Inflammatory macrophage treated with lipopolysaccharide for 4 hours (primary cell): ENCODE measurements at regions not wholly inside any gene's neighbourhood (a gene's known extent, or its start where the extent isn't known, plus 50 kb on each side); places are given as distances from the start of the nearest gene placed in this dataset.

Experiments used
- DNase-seq: peaks from one replicate; pipeline ENCODE4 v3.0.0-alpha.2; 2020

DNA sequence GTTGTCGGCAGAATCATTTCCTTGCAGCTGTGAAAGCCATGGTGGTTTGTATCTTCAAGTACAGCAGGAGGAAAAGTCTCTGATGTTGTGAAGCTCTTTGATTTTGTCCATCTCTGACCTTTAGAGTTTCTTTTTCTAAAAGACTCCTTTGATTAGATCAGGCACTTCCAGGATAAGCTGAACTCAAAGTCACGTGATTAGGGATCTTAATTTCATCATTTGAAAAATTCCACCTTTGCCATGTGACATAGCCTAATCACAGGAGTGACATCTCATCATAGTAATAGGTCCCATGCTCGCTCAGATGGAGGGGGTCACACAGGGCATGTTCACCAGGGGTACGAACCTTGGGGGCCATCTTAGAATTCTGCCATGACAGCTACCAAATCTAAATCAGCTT lies 441.5 kb upstream of the CDH4 start:
- no peak for DNase-seq

DNA sequence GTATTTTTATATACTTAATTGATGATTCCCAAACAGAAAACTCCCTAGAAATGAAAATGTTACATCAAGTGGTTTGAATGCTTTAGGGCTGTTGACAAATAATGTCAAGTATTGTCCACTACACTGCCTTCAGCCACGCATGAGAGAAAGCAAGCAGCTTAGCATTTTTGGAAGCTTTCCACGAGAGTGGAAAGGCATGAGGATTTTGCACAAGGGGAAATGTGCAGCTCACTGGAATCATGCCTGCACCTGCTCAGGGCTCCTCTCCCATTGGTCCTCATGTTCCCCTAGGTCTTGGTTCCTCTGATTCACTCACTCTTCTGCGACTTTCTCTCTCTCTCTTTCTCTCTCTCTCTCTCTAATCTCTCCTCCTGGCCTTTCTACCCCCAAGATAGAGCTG lies 439.5 kb upstream of the CDH4 start:
- DNase-seq, result no peak

DNA sequence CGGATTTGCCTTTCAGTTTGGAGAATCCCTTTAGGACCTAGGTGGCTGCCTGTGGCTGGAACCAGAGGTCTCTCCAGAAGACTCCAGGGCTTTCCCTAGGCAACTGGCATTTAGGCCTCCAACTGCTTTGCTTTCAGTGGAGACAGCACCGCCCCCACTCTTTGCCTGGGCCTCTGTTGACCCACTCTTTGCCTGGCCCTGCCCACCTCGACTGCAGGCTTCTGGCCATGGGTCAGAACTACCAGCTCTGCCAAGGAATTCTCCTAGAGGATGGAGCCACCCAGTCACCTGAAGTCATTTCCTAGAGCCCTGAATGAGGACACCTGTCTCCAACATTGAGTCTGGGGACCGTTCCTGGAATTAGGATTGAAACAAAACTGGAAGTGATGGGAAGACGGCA lies 439.0 kb upstream of the CDH4 start:
- DNase-seq, result no peak

DNA sequence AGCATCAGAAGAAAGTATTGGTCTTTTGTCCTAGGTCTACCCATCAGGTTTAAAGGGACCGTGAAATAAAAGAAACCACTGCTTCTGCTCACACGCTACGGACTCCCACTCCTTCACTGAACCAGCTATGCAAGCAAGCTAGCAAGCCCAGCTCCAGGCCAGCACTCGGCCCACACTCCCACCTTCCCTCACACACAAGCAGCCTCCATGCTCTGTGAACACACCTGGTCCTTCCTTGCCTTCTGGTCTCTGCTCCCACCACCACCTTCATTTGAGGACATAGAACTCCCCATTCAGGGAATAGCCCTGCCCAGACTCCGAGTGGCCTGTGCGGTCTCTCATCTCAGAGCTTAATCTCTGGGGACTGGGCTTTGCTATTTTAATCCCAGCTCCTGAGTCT lies 436.4 kb upstream of the CDH4 start:
- no peak for DNase-seq

DNA sequence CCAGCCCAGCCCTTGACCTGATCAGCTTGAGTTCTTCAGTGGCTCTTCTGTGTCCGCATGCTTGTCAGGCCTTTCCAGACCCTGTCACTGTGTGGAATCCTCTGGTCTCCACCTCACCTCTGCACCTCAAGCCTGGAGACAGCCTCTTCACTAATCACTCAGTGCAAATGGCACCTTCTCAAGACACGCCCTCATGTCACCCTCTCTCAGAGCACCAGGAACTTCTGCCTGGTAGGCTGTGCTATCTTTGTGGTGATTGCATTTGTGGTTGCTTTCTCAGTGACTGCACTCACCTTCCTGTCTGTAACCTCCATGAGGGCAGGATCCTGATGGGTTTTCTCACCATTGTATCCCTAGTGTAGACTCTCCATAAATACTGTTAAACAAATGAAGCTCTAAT lies 435.2 kb upstream of the CDH4 start:
- no peak for DNase-seq

DNA sequence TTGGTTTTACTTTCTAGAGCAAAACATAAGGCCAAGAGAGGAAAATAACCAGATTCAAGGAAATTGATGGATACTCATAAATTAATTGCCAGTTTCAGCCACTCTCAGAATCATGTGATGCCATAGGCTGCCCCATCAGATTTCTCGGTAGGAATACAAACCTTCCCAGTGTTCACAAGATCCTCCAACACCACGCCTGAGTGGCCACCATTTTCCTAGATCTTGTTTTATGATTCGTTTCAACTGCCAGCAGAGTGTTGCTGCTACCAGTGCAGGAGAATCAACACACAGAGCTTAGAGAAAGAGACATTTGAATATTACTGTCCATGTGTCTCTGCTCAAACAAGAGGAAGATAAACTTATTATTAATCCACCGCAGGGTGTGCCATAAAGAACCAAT lies 434.2 kb upstream of the CDH4 start:
- no peak for DNase-seq

DNA sequence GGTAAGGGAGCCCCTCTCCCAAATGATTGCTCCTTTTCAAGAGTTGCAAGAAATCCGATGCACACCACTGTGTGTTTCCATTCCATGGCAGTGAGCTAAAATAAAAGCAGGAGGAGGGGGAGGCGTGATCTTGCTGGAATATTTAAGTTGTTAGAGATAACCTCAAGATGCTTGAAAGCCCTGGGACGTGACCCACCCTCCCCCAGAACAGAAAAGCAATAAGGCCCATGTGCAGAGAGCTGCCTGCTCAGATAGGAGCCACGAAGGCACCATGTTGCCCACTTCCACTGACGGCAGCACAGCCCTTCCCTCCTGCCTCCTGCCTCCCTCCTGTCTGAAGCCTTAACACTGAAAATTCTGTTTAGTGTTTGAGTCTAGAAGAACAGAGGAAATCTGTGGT lies 432.6 kb upstream of the CDH4 start:
- DNase-seq, result no peak

DNA sequence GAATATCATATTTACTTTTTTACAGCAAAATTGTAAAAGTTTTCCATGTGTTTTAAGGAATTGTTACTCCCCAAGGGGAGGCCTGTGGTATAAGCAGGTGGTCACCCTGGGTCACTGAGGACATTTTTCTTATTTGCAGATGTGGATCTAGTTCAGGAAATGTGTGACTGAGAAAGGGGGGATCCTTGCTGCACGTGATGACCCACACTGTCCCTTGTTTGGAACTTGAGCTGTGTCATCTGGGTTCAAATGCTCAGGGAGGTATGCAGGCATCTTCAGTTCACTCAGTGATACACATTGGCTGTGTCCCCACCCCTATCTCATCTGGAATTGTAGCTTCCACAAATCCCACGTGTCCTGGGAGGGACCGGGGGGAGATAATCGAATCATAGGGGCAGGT lies 431.9 kb upstream of the CDH4 start:
- no peak for DNase-seq

DNA sequence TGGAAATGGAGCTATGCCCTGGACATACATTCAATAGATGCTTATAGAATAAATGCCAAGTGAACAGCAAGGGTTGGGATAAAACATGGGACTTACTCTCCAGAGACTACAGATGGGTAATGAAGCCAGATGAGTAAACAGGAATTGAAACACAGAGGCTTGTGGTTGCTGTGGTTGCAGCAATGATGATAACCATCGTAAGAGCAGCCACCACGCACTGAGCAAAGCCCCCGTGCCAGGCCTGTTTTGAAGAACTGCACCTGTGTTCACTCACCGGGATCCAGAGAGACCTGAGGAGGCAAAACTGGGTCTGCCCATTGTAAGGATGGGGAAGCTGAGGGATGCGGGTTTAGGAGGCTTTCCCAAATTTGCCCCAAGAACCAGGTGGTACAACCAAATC lies 431.1 kb upstream of the CDH4 start:
- no peak for DNase-seq

DNA sequence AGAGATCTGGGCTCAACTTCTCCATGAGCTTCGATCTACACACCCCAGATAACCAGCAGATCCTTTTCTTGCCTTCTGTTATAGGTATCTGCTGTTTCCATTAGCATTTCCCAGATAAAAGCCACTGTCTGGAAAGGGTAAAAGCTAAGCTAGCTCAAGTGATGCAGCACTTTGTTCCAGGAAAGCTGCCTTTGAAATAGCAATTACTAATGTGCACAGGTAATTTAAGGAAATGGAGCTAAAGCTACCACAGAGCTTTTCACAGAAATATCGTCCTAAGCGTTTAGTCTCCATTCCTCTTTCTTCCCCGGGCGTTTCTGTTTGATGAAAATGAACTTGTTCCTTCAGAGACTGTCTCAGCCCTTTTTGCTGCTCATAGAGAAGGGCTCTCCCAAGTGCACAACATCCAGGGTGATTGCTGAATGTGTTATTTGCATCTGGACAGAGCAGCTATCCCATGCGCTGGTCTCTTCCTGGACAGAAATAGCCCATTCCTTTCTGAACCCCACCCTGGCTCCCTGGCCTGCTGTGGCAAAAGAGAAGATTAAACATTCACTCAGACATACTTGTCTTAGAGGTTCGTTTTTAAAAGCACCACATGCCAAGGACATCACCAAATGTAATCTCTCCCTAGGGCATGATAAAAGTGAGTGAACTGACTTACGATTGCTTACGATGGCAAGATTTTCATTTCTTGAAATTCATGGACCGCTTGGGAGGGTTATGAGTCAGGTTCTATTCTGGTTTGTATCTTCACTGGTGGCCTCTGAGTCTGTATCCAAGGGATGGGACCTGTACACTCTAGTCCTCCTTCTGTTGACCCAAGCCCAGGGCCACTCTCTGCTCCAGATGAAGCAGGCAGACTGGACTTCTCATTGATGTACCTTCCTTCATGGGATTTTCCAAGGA lies 429.1 kb upstream of the CDH4 start:
- DNase-seq, result no peak

DNA sequence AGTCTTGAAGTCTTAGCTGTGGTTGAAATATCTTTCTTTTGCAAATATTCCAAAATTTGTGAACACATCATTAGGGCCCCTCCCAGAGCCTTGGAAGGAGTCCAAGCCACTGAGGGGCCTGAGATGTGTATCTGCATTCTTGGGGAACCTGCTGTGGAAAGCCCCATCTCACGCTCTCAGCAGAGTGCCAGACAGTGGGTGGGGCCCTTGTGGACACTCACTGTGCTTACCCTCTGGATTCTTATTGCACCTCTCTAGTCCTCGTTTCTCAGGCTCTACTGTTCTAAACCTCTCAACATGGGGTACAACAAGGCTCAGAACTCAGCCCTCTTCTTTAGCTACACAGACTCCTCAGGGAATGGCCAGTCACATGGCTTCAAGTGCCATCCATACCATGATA lies 416.2 kb upstream of the CDH4 start:
- no peak for DNase-seq

DNA sequence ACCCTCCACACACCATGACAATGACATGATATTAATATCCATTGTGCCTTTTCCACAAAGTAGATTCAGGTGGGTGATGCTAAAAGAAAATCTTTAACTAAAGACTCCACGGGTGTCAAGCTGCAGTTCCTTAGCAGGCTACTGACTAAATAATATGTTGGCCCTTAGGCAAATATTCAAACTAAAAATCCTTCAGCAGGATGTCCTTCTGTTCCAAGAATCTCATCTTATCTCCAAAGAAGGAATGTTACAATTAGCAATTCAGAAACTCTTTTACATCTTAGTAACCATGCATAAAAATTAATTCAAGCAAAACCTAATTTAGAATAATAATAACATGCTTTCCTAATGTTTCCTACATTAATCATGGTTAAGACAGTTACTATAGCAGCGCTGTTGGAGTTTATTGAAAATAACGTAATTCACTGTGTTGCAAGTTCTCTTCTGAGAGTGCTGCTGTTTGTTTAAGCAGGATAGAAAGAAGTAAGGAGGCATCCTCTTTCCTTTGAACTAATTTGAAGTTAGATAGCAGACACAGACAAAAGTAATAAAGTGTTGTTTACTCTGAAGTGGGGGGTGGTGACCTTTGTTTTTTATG lies 414.8 kb upstream of the CDH4 start:
- DNase-seq, result no peak

DNA sequence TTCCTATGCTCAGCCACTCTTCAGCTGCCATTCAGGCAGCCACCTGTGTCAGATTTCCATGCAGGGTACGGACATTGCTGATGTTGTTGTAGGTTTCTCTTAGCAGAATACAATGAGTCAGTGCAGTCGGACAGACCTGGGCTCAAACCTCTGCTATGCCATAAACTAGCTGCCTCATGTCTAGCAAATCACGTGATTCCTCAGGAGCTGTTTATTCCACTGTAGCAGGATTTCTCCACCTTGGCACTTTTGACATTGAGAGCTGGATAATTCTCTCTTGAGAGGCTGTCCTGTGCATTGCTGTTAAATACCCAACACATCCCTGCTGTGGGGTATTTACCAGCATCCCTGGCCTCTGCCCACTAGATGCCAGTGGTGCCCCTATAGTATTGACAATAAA lies 413.8 kb upstream of the CDH4 start:
- no peak for DNase-seq

DNA sequence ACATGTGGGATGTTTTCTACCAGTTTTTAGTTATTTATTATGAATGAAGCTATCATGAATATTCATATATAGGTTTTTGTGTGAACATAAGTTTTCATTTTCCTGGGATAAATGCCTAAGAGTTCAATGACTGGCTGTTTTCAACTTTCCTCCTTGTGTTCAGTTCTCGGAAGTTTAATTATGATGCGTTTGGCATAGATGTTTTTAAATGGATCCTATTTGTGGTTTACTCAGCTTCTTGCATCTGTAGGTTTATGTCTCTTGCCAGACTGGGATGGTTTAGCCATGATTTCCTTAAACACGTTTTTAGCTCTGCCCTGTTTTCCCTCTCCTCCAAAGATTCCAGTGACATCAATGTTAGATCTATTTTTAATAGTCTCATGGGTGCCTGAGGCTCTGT lies 411.1 kb upstream of the CDH4 start:
- no peak for DNase-seq

DNA sequence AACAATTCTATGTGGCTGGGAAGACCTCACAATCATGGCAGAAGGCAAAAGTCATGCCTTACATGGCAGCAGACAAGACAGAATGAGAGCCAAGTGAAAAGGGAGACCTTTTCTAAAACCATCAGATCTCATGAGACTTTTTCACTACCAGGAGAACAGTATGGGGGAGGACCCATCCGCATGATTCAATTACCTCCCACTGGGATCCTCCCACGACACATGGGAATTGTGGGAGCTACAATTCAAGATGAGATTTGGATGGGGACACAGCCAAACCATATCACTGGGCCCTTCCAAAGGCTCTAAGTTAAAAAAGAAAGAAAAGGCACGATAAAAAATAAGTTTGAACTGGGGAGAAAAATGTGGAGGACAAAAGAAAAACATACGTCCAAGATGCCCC lies 406.9 kb upstream of the CDH4 start:
- DNase-seq, result no peak

DNA sequence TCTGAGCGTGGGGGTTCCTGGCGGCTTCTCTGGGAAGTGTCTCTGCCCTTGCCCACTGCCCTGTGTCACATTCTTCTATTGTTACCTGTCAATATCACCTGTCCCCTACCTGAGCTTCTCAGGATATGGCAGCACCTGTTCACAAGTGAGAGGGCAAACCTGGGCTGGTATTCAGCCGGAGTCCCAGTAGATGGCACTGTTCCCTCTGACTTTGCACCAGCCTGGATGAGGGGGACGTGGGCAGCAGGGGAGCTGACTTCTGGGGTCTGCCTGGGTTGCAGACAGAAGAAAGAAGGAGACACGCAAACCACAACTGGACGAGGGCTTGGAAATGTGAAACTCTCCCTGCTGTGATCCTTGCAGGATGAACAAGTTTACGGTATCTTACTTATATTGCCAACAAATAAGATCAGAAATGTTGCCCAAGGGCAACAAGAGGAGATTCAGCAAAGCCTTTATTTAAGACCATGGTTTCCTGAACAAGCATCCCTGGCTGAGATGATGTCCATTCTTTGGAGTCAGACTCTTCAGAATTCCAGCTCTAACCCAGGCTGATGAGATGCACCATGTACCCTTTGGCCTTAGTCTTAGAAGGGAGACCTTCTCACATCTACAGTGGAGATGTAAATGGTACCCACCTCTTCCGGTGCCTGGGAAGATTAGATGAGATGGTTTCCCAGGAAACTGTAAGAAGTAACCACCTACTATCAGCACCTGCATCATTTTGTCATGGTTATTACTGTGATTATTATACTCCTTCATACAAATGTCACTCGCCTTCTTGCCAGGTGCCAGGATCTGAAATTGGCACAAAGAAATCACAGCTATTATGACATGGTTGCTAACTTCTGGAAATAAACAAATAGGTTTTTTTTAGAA lies 400.0 kb upstream of the CDH4 start:
- DNase-seq, result no peak

DNA sequence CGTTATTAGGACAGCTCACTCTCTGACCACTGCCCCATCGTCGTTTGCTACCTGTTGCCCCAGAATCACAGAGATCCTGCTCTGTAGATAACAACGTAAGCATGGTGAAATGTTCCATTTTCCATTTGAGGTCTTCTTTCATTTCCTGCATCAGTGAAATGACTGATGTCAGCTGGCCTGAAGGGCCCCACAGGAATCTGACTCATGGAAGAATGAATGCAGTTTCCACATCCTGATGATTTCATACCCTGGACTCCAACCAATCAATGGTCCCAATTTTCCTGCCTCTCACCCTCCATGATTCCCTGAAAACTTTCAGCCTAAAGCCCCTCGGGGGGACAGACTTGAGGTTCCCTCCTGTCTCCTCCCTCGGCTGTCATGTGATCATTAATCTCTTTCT lies 394.4 kb upstream of the CDH4 start:
- peak; percentile 2 for DNase-seq

DNA sequence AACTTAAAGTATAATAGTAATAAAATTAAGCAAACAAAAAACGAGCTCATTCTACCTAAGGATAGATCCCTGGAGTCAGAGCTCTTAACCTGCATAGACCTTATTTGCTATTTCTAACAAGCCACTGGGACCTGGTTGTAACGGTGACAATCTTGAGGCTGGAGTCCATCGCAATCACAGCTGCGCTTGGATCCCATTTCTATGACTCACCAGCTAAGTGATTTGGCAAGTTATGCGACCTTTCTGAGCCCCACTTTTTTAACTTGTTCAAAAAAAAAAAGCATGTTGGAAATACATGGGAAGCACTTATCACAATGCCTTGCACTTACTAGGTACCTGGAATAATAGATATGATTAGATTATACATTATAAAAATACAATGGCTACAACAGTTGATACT lies 389.5 kb upstream of the CDH4 start:
- no peak for DNase-seq

DNA sequence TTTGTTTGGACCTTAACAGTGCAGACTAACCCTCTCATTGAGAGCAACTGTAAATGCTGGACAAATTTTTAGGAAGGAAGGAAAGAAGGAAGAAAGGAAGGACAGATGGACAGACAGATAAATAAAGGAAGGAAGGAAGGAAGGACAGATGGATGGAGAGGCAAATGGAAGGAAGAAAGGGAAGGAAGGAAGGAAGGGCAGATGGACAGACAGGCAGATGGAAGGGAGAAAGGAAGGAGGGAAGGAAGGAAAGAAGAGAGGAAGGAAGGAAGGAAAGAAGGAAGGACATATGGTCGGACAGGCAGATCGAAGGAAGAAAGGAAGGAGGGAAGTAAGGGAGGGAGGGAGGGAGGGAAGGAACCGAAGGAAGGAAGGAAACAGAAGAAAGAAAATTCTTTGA lies 388.5 kb upstream of the CDH4 start:
- no peak for DNase-seq

DNA sequence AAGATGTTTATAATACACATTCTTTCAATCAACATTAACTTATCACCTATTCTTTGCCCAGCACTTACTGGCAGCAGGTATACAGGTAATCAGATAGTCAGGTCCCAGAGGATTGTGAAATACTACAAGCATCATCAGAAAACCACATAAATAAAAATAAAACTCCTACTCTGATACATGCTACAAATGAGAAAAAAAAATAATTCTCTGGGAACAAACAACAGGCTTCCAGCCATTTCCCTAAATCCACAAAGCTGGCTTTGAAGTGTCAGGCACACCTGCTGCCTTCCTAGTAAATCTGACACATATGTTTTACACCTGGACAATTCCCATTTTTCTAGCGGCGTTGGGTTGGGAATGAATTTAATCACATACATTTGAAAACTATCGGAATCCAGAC lies 384.5 kb upstream of the CDH4 start:
- DNase-seq, result no peak

DNA sequence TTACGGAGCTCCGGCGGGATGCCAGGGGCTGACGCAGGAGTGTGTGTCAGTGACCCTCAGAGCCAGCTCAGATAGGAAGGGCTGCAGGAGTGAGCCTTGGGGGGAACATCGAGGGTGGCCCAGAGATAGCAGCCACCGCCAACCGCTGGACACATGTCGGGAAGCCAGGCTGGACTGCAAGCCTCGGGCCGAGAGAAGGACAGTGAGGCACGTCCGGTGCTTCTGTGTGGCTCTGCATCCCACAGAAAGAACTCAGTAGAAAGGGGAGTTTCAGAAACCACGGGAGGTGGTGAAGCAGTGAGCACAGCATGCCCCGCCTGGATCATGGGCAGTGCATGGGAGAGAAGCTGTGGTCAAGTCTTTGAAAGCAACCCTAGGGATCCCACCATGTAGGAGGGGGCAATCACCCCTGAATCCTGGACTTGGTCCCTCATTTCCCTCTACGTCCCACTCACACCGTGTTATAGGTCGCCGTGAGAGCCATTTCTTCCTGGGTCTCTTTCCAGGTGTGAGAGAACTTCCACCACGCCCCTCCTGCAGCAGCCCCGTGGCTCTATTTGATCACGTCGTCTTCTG lies 383.7 kb upstream of the CDH4 start:
- DNase-seq, result no peak

DNA sequence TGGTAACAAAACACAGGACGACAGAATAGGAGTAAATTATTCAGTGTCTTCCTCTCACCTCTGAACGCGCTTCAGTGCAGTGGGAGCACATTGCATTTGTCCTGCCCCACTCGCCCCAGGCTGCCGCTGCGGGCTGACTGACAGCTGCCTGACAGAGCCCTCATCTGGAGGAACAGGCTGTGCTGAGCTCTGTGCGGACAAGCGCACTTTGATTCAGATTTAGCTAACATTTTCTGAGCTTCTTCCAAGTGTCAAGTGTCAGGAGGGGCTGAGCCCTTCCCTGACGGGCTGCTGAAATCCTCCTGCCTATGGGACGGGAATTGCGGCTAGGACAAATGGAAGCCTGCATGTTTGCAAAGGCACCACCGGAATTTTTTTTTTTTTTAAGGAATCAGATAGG lies 383.0 kb upstream of the CDH4 start:
- DNase-seq, result no peak

DNA sequence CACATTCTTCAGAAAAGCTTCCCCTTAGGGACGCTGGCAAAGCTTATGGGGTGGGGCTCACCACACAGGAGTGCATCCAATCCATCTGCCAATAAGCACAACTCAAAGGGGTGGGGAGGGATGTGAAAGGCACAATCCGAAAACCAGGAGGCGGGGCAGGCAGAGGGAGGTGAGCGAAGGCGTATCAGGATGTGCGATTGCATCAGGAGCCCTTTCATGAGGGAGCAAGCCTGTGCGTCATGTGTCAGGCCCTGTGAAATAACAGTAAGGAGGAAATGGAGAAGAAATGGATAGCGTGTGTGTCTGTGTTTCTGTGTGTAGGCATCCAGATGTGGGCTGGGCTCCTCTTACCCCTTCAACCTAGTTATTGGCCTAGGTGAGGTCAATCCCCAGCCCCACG lies 382.4 kb upstream of the CDH4 start:
- no peak for DNase-seq

DNA sequence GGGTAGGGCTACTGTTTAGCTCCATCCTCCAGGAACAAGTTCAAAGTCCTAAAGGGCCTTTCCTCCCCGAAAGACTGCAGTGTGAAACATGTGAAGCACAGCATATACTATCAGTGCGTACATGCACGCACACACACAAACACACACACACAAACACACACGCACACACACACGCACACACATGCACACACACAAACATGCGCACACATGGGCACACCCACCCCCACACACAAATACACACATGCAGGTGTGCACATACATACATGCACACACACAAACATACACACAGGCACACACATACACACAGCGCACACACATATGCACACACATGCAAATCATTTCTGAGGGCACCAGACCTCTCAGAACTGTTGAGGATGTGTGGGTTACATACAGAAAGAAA lies 382.0 kb upstream of the CDH4 start:
- DNase-seq, result no peak
